GM21825 (cell line): ENCODE measurements at regions not wholly inside any gene's neighbourhood (a gene's known extent, or its start where the extent isn't known, plus 50 kb on each side); places are given as distances from the start of the nearest gene placed in this dataset.

Source experiments
- ATAC-seq: cut with Tn5 transposase; IDR thresholded peaks from one replicate; pipeline ENCODE4 v1.9.1; 2021; ENCODE audit warnings: mild to moderate bottlenecking, moderate library complexity; ENCODE audit not compliant: unreplicated experiment

- no peak for ATAC-seq
Measured at GRCh38 chr4:133775881-133776280, 425.7 kb downstream of the PABPC4L start.

GRCh38 chr4:133775469-133775868, 426.1 kb downstream of the PABPC4L start:
- no peak for ATAC-seq

- ATAC-seq: no peak
Measured at GRCh38 chr4:133759428-133759827, 442.2 kb downstream of the PABPC4L start.

- ATAC-seq: no peak
Measured at GRCh38 chr4:133741766-133742165, 459.8 kb downstream of the PABPC4L start.

GRCh38 chr4:133720001-133720400, 481.6 kb downstream of the PABPC4L start:
- no peak for ATAC-seq

- no peak for ATAC-seq
Measured at GRCh38 chr4:133719098-133719497, 482.5 kb downstream of the PABPC4L start.

GRCh38 chr4:133714211-133714610, 487.4 kb downstream of the PABPC4L start:
- ATAC-seq: no peak

GRCh38 chr4:133713340-133713739, 488.2 kb downstream of the PABPC4L start:
- no peak for ATAC-seq

GRCh38 chr4:133711817-133712216, 489.8 kb downstream of the PABPC4L start:
- ATAC-seq: no peak

- no peak for ATAC-seq
Measured at GRCh38 chr4:133694416-133694815, 507.2 kb downstream of the PABPC4L start.

- ATAC-seq: no peak
Measured at GRCh38 chr4:133683967-133684366, 517.6 kb downstream of the PABPC4L start.

- no peak for ATAC-seq
Measured at GRCh38 chr4:133668061-133668851, 519.2 kb downstream of the PCDH10 start.

GRCh38 chr4:133647206-133647605, 498.1 kb downstream of the PCDH10 start:
- ATAC-seq: no peak

- no peak for ATAC-seq
Measured at GRCh38 chr4:133641191-133641590, 492.1 kb downstream of the PCDH10 start.

GRCh38 chr4:133638751-133639150, 489.7 kb downstream of the PCDH10 start:
- no peak for ATAC-seq

GRCh38 chr4:133637161-133637560, 488.1 kb downstream of the PCDH10 start:
- ATAC-seq: no peak

GRCh38 chr4:133624744-133625143, 475.6 kb downstream of the PCDH10 start:
- ATAC-seq: no peak

GRCh38 chr4:133623847-133624246, 474.8 kb downstream of the PCDH10 start:
- ATAC-seq: no peak

GRCh38 chr4:133621628-133622027, 472.5 kb downstream of the PCDH10 start:
- ATAC-seq: no peak

- ATAC-seq: no peak
Measured at GRCh38 chr4:133620555-133620954, 471.5 kb downstream of the PCDH10 start.

GRCh38 chr4:133618963-133619362, 469.9 kb downstream of the PCDH10 start:
- ATAC-seq: no peak

GRCh38 chr4:133600008-133600407, 450.9 kb downstream of the PCDH10 start:
- no peak for ATAC-seq

GRCh38 chr4:133598779-133599178, 449.7 kb downstream of the PCDH10 start:
- no peak for ATAC-seq
